GM18858 (cell line): ENCODE measurements at regions not wholly inside any gene's neighbourhood (a gene's known extent, or its start where the extent isn't known, plus 50 kb on each side); places are given as distances from the start of the nearest gene placed in this dataset.
"Not testable (repeated sequence)": the region's sequence is repeated elsewhere in the genome, so short reads cannot be mapped to it uniquely, and the experiment has no call there.

Experiments
- ATAC-seq: cut with Tn5 transposase; IDR thresholded peaks from one replicate; pipeline ENCODE4 v1.9.1; 2021; ENCODE audit not compliant: unreplicated experiment

DNA sequence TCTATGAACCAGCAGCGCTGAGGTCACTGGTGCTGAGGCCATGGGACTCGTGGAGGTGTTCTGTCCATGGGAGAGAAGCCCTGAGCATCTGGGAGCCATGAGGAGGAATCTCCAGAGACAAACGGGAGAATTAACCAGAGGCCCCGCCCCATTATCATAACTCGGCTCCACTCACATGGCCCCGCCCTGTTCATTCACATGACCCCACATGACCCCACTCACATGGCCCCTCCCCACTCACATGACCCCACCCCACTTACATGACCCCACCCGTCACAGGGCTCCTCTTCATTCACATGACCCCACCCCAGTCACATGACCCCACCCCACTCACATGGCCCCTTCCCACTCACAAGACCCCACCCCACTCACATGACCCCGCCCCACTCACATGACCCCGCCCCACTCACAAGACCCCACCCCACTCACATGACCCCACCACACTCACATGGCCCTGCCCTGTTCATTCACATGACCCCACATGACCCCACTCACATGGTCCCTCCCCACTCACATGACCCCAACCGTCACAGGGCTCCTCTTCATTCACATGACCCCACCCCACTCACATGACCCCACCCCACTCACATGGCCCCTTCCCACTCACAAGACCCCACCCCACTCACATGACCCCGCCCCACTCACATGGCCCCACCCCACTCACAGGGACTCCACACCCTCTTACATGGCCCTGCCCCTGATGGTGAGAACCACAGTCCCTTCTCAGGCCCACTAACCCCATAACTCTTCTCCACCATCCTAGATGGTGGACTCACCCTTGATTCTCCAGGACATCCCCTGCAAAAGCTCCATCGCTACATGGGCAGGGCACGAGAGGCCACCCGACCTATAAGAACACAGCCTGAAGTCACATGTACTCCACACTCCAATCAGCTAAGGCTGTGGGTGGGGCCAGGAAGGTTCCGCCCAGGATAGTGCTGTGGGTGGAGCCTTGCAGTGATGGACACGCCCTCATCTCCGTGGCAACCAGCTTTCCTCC, 151.1 kb upstream of the SFSWAP start:
- no peak for ATAC-seq

DNA sequence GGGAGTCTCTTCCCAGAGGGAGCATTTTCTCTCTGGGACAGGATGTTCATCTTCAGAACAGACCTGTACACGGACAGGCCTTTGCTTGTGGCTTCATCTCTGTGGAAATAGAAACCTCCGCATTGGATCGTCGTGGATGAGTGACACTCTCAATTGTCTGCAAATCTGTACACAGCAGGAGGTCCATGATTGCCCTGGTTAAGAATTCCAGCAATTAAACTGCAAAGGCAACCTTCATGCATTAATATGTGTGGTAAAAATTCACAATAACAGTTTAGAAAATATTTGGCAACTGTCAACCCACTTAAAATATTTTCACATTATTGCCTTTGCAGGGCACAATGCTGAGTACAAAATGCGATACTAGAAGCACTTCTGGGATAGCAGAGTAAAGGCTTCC, 149.8 kb upstream of the SFSWAP start:
- ATAC-seq, result no peak

DNA sequence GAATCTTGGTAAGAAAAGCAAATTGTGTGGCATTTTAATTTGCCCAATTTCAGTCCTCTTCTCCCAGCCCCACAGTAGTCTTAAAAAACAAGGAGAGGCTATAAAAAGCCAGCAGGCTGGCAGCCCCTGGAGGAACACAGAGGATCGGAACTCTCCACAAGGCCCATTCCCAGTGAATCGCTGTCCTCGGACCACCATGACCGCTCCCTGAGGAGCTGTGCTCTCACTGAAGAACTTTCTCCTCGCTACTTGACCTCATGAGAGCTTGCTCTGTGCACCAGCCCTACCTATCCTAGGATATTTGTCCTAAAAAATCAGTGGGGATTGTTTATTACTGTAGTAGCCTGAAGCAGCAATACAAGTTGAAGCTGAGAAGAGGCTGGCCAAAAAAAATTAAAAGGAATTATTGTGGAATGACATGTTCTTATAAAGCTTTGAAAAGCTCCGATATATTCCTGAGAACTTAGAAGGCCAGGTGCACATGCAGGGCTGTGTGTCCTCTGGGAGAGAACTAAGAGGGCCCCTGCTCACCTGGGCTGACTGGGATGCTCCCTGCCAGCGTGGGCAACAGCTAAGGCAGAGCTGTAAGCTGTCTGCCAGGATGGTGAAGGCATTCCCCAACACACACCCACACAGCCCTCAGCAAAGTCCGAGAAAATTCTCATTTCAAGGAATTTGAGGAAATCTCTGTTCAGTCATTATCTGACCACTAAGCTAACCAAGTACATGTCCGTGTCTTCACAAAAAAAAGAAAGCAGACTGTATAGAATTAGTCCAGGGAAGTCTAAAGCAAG, 148.8 kb upstream of the SFSWAP start:
- no peak for ATAC-seq

DNA sequence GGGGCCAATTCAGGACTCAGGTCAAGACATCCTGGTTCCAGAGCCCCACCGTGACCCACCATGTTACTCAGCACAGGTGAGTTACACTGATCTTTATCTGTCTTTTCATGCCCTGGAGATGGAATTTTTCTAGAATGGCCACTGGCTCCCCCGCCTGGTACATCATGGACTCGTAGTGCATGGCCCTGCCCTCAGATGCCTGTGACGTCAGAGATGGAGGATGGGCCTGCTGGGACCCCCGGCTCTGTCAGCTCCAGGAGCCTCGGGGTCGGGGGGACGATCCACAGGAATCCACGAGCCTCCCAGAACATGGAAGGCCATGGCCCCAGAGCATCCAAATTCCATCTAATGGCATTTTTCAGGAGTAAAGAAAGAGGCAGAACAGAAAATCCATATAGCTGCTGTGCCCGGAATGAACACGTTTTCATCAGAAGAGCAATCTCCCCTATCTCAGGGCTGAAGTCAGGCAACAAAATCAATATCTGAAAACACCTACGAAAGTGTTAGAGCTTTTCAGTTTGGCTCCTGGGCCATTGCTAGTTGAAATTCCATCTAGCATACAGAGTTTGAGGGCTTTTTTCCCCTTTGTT, 146.7 kb upstream of the SFSWAP start:
- not testable (repeated sequence) for ATAC-seq

DNA sequence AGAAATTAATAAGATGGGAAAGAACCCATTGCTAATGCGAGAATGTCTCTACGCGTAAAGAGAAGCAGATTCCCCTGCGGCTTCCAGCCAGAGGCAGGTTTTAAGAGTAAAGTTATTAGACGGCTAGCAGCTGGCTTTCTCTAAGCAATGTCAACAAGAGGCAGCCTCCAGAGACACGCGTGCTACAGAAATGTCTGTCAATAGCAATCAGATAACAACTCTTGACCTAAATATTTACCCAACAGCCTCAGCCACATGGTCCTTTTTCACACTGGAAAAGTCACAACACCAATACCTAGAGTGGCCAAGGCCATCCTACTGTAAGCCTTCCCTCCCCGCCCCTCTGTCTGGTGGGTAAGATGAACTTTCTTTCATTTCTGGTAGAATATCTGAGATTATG, 146.0 kb upstream of the SFSWAP start:
- ATAC-seq, result no peak

DNA sequence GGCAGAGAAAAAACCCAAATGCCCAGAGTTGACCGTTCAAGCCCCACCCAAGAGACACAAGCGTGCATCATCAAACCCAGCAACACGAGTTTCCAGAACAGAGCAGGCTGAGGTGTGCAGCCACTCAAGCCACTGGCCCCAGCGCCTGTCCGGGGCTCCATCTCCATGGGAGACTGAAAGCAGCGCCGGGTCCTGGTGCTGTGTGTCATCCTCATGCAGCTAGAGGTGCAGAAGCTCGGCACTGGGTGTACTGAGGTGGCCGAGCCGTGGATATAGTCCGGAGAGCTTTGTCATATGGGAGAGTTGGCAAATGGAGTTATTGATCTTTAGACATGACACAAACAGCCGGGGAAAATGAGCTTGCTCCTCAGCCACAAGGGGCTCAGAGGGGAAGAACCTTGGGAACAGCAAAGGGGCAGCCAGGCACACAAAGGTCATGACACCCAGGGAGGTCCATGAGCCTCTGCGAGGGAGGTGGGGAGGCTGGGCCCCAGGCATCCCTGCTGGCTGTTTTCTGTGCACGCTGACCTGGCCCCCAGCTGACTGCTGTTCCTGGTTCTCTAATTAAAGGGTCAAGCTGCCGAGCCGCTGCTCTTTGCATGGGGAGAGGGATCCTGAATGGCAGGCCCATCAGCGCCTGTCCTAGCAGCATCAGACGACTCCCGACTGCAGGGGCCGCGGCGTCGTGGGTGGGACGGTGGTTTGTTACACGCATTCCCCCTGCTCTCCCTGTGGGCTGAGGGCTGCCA, 145.4 kb upstream of the SFSWAP start:
- ATAC-seq, result no peak

DNA sequence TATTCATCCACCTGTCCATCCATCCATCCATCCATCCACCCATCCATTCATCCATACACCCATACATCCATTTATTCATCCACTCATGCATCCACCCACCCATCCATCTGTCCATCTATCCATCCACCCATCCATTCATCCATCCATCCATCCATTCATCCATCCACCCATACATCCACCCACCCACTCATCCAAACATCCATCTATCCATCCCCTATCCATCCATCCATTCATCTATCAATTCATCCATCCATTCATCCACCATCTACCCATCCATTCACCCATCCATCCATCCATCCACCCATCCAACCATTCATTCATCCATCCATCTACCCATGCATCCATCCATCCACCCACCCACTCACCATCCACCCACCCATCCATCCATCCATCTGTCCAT, 142.6 kb upstream of the SFSWAP start:
- ATAC-seq, result no peak

DNA sequence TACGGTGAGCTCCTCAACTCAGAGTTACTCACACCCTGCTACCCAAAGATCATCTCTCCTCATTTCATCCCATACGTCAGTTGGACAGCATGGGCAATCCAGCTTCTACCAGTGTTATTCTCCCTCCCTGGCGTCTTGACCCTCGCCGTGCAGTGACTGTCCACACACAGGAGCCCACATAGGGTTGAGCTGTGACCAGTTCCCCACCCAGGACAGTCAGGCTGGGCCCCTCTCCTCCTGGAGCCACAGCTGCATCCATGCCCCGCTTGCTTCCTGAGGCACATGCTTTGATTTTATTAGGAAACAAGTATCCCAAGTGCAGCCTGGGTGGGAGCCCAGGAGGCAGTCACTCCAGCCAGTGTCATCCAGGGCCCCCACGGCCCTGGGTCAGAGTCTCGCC, 140.3 kb upstream of the SFSWAP start:
- ATAC-seq, result no peak

DNA sequence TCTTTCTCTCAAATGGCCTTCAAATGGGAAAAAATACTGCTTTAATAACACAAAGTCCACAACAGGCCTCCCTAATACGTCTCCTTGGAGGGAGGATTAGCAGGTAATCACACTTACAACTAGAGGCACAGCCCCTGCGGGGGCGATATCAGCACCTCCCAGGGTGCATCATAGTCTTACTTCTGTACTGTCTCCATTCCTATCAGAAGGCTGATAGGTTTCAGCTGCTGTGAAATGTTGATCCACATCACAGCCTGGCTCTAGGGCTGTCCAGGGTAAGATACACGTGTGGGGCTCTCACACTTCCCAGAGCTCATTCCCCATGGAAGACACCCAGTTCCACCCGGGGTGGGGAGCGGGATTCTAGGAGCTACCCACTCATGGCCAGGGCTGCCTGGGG, 139.1 kb upstream of the SFSWAP start:
- ATAC-seq, result no peak

DNA sequence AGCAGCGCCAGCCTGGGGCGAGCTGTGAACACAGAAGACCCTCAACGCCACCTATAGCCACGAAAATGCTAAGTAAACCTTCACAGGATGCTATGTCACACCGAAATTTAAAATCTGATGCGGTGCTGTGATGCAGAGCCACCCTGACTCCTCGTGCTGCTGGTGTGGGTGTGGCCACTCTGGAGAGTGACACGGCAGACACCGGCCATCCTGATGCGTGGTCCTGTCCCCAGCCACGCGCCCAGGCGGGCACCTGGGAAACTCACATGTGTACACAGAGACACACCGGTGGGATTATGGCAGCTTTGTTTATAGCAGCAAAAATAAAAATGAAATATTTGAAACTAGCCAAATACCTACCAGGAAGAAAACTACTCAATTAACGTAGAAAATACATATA, 138.3 kb upstream of the SFSWAP start:
- no peak for ATAC-seq

DNA sequence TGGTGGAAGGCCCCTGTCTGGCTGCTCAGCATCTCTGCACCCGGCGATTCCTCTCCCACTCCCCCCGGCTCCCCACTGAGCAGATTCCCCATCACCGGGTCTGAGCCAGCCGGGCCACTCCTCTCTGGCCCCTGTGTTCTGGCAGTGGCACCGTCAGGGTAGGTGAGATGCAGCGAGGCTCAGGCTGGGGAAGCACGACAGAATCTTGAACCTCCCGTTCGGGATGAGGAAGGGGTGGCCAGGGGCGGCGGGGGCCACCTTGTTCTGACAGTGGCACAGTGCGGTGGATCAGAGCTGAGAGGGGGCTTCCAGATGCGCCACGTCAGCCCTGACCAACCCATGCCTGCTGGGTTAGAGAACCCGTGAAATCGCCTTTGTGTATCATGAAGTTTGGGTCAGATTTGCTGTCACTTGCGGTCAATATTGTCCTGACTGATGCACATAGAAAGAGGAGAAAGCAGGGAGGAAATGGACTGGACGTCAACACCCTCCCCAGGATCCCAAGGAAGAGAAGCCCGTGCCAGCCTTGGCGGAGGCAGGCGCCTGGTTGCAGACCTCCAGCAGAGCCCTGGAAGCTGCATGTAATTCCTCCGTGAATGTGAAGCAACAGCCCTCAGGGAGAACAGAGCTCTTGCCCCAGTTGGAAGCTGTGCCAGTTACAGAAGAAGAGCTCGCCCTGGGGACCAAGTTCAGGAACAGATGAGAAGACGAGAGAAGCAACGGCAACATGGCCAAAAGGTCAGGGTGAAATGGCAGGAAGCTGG, 137.1 kb upstream of the SFSWAP start:
- no peak for ATAC-seq

DNA sequence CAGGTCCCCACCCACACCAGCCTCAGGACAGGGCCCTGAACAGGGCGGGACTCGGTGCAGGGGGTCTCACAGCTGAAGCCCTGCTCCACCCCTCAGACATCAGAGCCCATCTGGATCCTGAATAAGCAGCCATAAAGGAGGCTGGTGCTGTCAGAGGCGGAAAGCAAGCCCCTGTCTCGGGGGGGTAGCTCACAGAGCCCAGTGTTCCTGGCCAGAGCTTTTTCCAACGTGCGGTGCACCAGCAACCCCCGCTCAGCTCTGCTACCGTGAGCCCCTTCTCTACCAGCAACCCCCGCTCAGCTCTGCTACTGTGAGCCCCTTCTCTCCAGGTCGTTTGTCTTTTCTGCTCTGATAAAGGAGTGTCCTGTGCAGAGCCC, 136.5 kb upstream of the SFSWAP start:
- ATAC-seq, result no peak

DNA sequence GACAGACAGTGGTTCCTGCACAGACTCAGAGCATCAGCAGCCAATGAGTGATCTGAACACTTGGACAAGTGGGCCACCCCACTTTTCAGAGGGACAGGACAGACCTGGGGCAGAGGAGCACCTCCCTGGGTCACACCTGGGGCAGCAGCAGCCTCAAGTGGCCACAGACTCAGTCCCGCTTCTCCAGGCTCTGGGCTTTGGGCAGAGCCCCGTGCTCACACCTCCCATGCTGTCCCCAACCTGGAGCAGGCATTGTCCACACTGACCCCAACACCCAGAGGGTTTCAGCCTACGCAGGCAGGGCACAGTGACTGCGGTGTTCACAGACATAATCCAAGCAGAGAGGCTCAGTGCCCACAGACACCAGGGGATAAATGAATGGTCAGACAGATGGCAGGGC, 135.5 kb upstream of the SFSWAP start:
- ATAC-seq, result no peak

DNA sequence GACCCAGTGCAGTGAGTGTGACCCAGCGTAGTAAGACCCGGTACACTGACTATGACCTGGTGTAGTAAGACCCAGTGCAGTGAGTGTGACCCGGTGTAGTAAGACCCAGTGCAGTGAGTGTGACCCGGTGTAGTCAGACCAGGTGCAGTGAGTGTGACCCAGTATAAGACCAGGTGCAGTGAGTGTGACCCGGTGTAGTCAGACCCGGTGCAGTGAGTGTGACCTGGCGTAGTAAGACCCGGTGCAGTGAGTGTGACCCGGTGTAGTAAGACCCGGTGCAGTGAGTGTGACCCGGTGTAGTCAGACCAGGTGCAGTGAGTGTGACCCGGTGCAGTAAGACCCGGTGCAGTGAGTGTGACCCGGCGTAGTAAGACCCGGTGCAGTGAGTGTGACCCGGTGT, 134.2 kb upstream of the SFSWAP start:
- not testable (repeated sequence) for ATAC-seq

DNA sequence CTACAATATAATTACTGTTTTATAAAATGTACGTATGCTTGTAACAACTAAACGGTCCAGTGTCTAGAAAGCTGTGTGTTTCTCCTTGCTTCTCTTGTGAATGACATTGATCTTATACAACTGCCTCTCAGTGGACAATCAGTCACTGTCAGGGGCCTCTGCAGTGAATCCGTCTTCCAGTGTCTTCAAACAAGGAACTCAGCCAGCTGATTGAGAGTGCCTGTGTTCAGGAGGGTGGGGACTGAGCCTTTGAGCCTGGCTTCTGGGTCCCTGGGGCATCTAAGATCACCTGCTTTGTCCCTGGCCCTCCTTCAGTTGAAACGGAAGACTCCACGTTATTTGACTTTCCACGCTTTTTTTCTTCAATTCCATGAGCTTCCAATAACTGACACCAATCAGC, 133.1 kb upstream of the SFSWAP start:
- no peak for ATAC-seq

DNA sequence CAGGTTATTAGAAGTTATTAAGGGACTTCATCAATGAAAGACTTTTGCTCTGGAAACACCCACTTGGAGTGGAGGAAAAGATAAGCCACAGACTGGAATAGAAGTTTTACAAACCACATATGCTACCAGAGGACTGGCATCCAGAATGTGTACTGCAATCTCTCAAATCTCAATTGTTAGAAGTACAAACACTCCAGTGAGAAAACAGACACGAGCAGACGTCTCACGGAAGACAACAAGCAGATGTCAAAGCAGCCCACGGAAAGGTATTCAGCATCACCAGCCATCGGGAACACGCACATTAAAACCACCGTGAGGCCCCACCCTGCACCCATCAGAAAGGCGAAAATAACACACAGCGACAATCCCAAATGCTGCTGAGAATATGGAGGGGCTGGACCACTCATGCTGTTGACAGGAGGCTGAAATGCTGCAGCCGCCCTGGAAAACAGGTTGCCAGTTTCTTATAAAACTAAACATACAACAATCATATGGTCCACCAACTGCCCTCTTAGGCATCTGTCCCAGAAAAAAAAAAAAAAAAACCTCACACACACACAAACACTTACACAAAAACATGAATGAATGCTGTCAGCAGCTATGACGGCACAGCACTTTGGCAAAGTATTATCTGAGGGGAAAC, 131.9 kb upstream of the SFSWAP start:
- no peak for ATAC-seq

DNA sequence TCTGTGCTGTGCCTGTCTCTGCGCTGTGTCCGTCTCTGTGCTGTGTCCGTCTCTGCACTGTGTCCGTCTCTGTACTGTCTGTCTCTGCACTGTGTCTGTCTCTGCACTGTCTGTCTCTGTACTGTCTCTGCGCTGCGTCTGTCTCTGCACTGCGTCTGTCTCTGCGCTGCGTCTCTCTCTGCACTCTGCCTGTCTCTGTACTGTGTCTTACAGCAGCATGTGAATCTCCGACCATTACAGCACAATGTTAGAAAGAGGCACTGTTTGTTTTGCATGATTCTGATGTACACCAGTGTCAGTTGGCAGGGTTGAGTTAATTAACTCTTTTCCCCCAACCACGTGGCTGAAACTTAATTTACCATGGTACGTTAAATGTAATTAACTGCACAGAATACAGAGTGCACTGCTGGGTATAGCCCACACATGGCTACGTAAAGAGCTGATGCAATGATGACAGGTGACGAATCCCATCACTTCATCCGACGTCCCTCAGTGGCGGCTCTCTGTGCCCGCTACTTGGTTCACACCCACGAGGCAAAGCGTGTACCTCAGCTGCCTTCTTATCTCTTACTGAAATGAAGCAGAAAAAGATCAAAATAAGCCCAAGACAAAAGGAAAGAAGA, 127.7 kb upstream of the SFSWAP start:
- ATAC-seq, result no peak

DNA sequence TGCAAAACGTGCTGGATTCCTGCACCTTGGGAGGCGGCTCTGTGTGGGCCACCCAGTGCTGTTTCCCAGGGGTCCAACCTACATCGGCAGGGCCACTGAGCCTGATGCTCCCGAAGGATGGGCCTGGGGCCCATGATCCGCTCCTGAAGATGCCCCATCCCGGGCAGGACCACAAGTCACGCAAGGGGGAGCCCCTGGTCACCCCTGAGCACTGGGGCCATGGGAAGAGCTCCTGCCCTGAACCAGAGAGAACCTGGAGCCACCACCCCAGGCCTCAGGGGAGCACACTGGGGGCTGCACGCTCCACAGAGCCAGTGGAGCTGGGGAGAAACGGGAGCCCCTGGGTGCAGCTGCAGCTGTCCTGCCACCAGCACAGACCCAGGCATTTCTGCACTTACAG, 124.6 kb upstream of the SFSWAP start:
- no peak for ATAC-seq

DNA sequence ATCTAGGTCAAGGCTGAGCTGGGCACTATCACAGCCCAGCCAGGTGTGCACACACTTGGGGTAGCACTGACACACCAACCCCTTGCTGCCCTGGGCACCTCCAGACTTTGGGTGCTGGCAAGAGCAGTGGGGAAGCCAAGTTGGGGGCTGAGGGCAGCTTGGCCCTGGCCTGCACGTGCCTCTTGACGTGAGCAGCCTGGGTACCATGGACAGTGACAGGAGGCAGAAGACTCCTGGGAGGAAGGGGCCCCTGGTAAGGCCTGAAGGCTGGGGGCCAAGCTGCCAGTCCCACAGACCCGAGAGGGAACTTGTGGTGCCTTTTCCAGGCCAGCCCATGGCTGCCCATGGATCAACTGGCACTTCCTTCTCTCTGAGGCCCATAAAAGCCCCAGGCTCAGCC, 124.1 kb upstream of the SFSWAP start:
- no peak for ATAC-seq
